GM12878 (cell line): ENCODE measurements at regions not wholly inside any gene's neighbourhood (a gene's known extent, or its start where the extent isn't known, plus 50 kb on each side); places are given as distances from the start of the nearest gene placed in this dataset.

Source experiments
- EGR1 ChIP-seq, 2 experiments: IDR thresholded peaks; 1 replicate in 1 of 2; 2 replicates in 1 of 2; pipeline ENCODE4 v1.6.1; 2011 to 2012; ENCODE audit warnings: low read depth in 2 of 2, low read length in 2 of 2, borderline replicate concordance in 1 of 2, mild to moderate bottlenecking in 1 of 2, moderate library complexity in 1 of 2
- MYC ChIP-seq: IDR thresholded peaks from 2 replicates; pipeline ENCODE4 v1.6.1; 2011; ENCODE audit warnings: mild to moderate bottlenecking, low read length, moderate library complexity, inconsistent platforms; ENCODE audit not compliant: insufficient read depth, insufficient replicate concordance, insufficient read length, severe bottlenecking

- TF ChIP-seq EGR1 (IDR thresholded peaks at IDR 0.05; ENCODE audit: borderline replicate concordance in 1 of 2, low read depth in 2 of 2, low read length in 2 of 2) (no peak), MYC (no peak)
Measured at GRCh38 chr21:35138665-35139381, 89.7 kb upstream of the RUNX1 start.
